ENCODE measurements at regions not wholly inside any gene's neighbourhood (a gene's known extent, or its start where the extent isn't known, plus 50 kb on each side); places are given as distances from the start of the nearest gene placed in this dataset.

GRCh38 chr5:90117005-90117404, 292.6 kb downstream of the CETN3 start:
- TF ChIP-seq CTCF (IDR thresholded peaks at IDR 0.05) (no peak), ZFX (IDR thresholded peaks at IDR 0.05; ENCODE audit: borderline replicate concordance) (no peak)
